ENCODE measurements at regions not wholly inside any gene's neighbourhood (a gene's known extent, or its start where the extent isn't known, plus 50 kb on each side); places are given as distances from the start of the nearest gene placed in this dataset.

DNA sequence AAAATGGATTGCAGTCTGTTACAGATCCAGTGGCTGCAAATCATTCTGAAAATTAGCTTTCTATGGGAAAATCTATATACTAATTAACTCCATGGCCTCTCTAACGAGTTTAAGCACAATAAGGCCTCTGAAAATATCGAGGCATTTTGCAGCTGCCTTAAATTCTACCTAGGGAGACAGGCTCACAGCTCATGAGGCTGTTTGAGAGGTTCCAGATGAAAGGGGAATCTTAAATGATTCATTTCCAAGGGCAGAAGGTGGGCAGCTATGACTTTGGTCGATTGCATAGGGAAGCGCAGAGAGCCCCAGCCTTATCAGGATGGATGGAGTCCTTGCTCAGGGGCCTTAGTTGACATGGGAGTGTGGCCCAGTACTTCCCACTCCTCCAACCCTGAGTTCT lies 216.8 kb upstream of the POU3F1 start:
- Histone ChIP-seq H3K9me3 (ENCODE audit: control insufficient read depth, insufficient read depth, low read length) (no peaks in the 10 kb centered on the region), H3K9ac (ENCODE audit: low read depth, low read length) (no peak overlapping the region), H3K27me3 (ENCODE audit: control insufficient read depth, insufficient read depth, low read length) (no peaks in the 10 kb centered on the region), H3K27ac (ENCODE audit: low read depth, low read length) (no peak overlapping the region), H3K36me3 (ENCODE audit: control insufficient read depth, insufficient read depth, low read length) (no peaks in the 10 kb centered on the region), H3K4me3 (ENCODE audit: low read depth, low read length) (no peak overlapping the region), H3K4me1 (ENCODE audit: control insufficient read depth, insufficient read depth, low read length) (peaks cover 5% of the 10 kb centered on the region; the same call in 1 of the 2 replicates)

DNA sequence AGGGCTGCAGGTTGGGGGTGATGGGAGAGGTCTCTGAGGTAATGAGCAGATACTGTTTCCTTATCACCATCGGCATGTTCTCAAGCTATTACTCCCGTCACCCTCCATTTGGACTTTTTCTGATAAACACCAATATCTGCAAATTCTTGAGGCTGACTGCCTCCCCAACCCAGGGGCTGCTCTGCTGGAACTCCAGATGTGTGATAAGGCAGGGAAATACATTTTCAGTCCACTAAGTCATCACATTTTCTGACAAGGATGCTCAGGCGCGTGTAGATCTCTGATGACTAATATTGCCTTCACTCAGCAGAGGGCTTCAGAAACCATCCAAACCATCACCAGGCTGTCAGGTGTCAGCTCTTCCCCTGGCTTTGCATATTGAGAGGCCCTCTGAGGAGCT lies 215.0 kb upstream of the POU3F1 start:
- Histone ChIP-seq H3K36me3 (ENCODE audit: control insufficient read depth, insufficient read depth, low read length) (no peaks in the 10 kb centered on the region), H3K27me3 (ENCODE audit: control insufficient read depth, insufficient read depth, low read length) (no peaks in the 10 kb centered on the region), H3K27ac (ENCODE audit: low read depth, low read length) (no peak overlapping the region), H3K4me3 (ENCODE audit: low read depth, low read length) (no peak overlapping the region), H3K9me3 (ENCODE audit: control insufficient read depth, insufficient read depth, low read length) (no peaks in the 10 kb centered on the region), H3K9ac (ENCODE audit: low read depth, low read length) (no peak overlapping the region), H3K4me1 (ENCODE audit: control insufficient read depth, insufficient read depth, low read length) (no peaks in the 10 kb centered on the region)

DNA sequence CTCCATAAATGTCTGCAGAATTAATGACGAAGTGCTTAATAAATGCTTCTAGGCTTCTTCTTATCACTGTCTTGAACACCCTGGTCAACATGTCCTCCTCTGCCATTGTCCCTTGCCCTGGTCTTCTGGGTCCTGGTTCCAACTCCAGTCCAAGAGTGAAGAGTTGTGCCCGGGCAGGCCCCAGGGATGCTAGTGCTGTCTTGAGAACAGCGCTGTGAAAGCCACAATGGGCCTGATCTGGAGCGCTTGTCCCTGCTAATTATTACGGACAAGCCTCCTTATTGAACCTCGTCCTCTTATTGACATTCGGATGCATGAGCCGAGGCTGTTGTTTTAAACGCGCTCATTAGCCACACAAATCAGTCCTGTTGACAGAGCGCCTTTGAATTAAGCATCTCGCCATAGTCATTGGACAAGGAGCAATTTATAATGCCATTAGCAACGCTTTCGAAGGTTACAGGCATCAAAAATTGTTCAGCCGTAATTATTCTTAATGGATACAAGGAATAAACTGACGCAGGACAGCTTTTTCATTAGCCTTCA lies 211.6 kb upstream of the POU3F1 start:
- Histone ChIP-seq H3K27me3 (ENCODE audit: control insufficient read depth, insufficient read depth, low read length) (no peaks in the 10 kb centered on the region), H3K9me3 (ENCODE audit: control insufficient read depth, insufficient read depth, low read length) (no peaks in the 10 kb centered on the region), H3K4me3 (ENCODE audit: low read depth, low read length) (no peak overlapping the region), H3K27ac (ENCODE audit: low read depth, low read length) (no peak overlapping the region), H3K9ac (ENCODE audit: low read depth, low read length) (no peak overlapping the region), H3K36me3 (ENCODE audit: control insufficient read depth, insufficient read depth, low read length) (no peaks in the 10 kb centered on the region), H3K4me1 (ENCODE audit: control insufficient read depth, insufficient read depth, low read length) (no peaks in the 10 kb centered on the region; the same call in 1 of the 2 replicates)

DNA sequence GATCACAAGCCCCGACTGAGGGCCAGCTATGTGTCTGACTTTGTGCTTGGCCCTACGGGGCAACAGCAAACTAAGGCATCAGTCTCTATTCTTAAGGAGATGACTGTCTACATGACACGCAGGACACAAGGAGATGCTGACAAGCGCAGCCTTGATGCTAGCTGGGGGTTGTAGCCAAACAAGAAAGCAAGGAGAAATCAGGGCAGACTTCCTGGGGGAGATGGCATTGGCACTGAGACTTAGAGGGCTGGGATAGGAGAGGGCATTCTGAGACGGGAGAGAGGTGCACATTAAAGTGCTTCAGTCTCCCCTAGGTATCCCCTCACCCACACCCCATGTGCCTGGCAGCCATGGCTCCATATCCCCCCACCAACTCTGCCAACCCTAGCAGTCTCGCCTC lies 210.8 kb upstream of the POU3F1 start:
- Histone ChIP-seq H3K4me3 (ENCODE audit: low read depth, low read length) (no peak overlapping the region), H3K27me3 (ENCODE audit: control insufficient read depth, insufficient read depth, low read length) (no peaks in the 10 kb centered on the region), H3K27ac (ENCODE audit: low read depth, low read length) (no peak overlapping the region), H3K9ac (ENCODE audit: low read depth, low read length) (no peak overlapping the region), H3K4me1 (ENCODE audit: control insufficient read depth, insufficient read depth, low read length) (no peaks in the 10 kb centered on the region; the same call in 1 of the 2 replicates), H3K36me3 (ENCODE audit: control insufficient read depth, insufficient read depth, low read length) (no peaks in the 10 kb centered on the region), H3K9me3 (ENCODE audit: control insufficient read depth, insufficient read depth, low read length) (no peaks in the 10 kb centered on the region)

DNA sequence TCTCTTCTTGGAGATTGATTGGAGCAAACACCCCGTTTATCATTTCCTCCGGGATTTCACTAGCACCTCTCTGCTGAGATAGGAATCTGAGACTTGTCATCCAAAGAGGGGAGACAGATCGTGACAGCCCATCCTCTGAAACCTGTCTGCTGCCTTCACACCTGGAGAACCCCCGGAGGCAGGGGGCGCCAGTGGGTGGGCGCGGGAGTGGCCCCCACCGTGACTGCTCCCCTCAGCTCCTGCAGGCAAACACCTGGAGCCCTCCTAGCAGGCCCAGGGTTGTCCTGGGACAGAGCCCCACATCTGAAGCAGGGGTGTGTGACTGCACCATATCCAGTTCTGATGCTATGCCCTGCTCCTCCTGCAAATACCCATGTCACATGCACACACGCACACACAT lies 209.5 kb upstream of the POU3F1 start:
- no peaks in the 10 kb centered on the region for H3K27me3 ChIP-seq (ENCODE audit: control insufficient read depth, insufficient read depth, low read length)
- H3K4me1 ChIP-seq (ENCODE audit: control insufficient read depth, insufficient read depth, low read length), result no peaks in the 10 kb centered on the region; the same call in 1 of the 2 replicates
- no peaks in the 10 kb centered on the region for H3K36me3 ChIP-seq (ENCODE audit: control insufficient read depth, insufficient read depth, low read length)
- no peak overlapping the region for H3K4me3 ChIP-seq (ENCODE audit: low read depth, low read length)
- no peak overlapping the region for H3K27ac ChIP-seq (ENCODE audit: low read depth, low read length)
- no peaks in the 10 kb centered on the region for H3K9me3 ChIP-seq (ENCODE audit: control insufficient read depth, insufficient read depth, low read length)
- H3K9ac ChIP-seq (ENCODE audit: low read depth, low read length), result no peak overlapping the region

GRCh38 chr1:38253314-38253713 lies 206.7 kb upstream of the POU3F1 start:
- no peaks in the 10 kb centered on the region for H3K27me3 ChIP-seq (ENCODE audit: control insufficient read depth, insufficient read depth, low read length)

DNA sequence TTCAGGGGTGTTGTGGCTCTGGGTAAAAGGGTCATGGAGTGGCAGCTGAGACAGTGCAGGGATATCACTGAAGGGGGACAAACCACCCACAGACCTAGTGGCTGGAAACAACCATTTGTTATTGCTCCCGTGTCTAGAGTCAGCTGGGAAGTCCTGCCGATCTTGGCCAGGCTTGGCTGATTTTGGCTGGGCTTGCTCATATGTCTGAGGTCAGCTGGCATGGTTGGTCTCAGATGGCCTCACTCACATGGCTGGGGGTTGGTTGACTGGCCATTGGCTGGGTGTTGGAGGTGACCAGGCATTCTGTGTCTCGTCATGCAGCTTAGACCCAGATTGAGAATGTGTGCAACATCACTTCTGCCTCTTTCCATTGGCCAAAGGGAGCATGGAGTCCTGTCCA lies 203.8 kb upstream of the POU3F1 start:
- Histone ChIP-seq H3K27ac (ENCODE audit: low read depth, low read length) (no peak overlapping the region), H3K9ac (ENCODE audit: low read depth, low read length) (no peak overlapping the region), H3K4me1 (ENCODE audit: control insufficient read depth, insufficient read depth, low read length) (peaks cover 13% of the 10 kb centered on the region), H3K36me3 (ENCODE audit: control insufficient read depth, insufficient read depth, low read length) (no peaks in the 10 kb centered on the region), H3K27me3 (ENCODE audit: control insufficient read depth, insufficient read depth, low read length) (peaks cover 3% of the 10 kb centered on the region; the same call in 1 of the 2 replicates), H3K9me3 (ENCODE audit: control insufficient read depth, insufficient read depth, low read length) (no peaks in the 10 kb centered on the region), H3K4me3 (ENCODE audit: low read depth, low read length) (no peak overlapping the region)

More at GRCh38 chr1:38253314-38253713, 206.7 kb upstream of the POU3F1 start:
- H3K27ac ChIP-seq (ENCODE audit: low read depth, low read length), result no peak overlapping the region
- no peak overlapping the region for H3K4me3 ChIP-seq (ENCODE audit: low read depth, low read length)
- H3K9me3 ChIP-seq (ENCODE audit: control insufficient read depth, insufficient read depth, low read length), result no peaks in the 10 kb centered on the region
- no peaks in the 10 kb centered on the region for H3K36me3 ChIP-seq (ENCODE audit: control insufficient read depth, insufficient read depth, low read length)
- H3K4me1 ChIP-seq (ENCODE audit: control insufficient read depth, insufficient read depth, low read length), result no peaks in the 10 kb centered on the region; the same call in 1 of the 2 replicates
- H3K9ac ChIP-seq (ENCODE audit: low read depth, low read length), result no peak overlapping the region

DNA sequence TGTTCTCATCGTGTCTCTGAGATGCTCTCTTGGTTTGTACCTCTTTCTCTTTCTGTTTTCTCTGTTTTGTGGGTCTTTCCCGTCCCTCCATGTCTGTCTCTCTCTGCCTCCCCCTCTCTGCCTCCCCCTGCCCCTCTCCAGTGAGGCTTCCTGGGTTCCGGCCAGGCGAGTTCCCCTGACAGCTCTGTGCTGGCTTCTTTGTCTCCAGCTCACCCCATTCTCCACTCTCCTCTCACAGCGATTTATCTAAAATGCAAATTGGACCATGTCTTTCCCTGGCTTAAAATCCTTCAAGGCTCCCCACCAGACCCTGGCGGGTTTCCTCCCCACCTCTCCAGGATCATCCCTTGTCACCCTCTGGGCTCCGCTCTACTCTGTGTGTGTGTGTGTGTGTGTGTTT lies 202.4 kb upstream of the POU3F1 start:
- no peaks in the 10 kb centered on the region for H3K9me3 ChIP-seq (ENCODE audit: control insufficient read depth, insufficient read depth, low read length)
- H3K4me1 ChIP-seq (ENCODE audit: control insufficient read depth, insufficient read depth, low read length), result peaks cover 25% of the 10 kb centered on the region
- no peak overlapping the region for H3K9ac ChIP-seq (ENCODE audit: low read depth, low read length)
- no peaks in the 10 kb centered on the region for H3K36me3 ChIP-seq (ENCODE audit: control insufficient read depth, insufficient read depth, low read length)
- H3K27ac ChIP-seq (ENCODE audit: low read depth, low read length), result no peak overlapping the region
- H3K27me3 ChIP-seq (ENCODE audit: control insufficient read depth, insufficient read depth, low read length), result peaks cover 3% of the 10 kb centered on the region; the same call in 1 of the 2 replicates
- no peak overlapping the region for H3K4me3 ChIP-seq (ENCODE audit: low read depth, low read length)

- H3K9ac ChIP-seq (ENCODE audit: low read depth, low read length), result no peak overlapping the region
- no peak overlapping the region for H3K27ac ChIP-seq (ENCODE audit: low read depth, low read length)
- no peak overlapping the region for H3K4me3 ChIP-seq (ENCODE audit: low read depth, low read length)
- no peaks in the 10 kb centered on the region for H3K36me3 ChIP-seq (ENCODE audit: control insufficient read depth, insufficient read depth, low read length)
- no peaks in the 10 kb centered on the region for H3K9me3 ChIP-seq (ENCODE audit: control insufficient read depth, insufficient read depth, low read length)
- H3K4me1 ChIP-seq (ENCODE audit: control insufficient read depth, insufficient read depth, low read length), result peaks cover 38% of the 10 kb centered on the region
- H3K27me3 ChIP-seq (ENCODE audit: control insufficient read depth, insufficient read depth, low read length), result peaks cover 3% of the 10 kb centered on the region; the same call in 1 of the 2 replicates
Observed at GRCh38 chr1:38246955-38247952, 200.7 kb upstream of the POU3F1 start.

DNA sequence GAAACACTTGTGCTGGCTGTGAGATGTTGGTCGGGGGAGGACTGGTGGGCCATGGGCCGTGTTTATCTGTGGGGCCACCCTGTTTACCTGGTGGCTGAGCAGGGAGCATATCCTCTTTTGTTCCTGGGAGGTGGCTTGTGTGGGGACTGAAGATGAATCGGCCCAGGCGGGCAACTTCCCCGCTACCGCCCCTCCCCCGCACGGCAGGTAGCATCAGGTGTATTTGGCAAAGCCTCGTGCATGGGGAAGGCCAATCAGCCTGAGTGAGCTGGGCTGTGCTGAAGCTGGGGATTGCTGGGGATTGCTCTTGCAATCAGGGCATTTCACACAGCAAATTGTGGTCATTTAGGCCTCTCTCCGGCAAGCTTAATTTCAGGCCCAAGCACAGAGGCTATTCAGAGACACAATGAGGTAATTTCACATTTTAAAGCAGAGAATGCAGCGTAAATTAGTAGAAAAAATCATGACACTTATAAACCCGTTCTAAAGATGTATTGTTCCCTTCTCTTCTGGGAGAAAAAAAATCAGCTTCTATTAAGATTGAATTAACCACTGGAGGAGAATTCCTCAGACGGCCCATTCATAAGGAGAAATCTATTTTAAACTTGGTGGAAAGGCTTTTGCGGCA lies 197.7 kb upstream of the POU3F1 start:
- H3K27ac ChIP-seq (ENCODE audit: low read depth, low read length), result no peak overlapping the region
- H3K4me1 ChIP-seq (ENCODE audit: control insufficient read depth, insufficient read depth, low read length), result peaks cover 38% of the 10 kb centered on the region
- no peaks in the 10 kb centered on the region for H3K9me3 ChIP-seq (ENCODE audit: control insufficient read depth, insufficient read depth, low read length)
- no peak overlapping the region for H3K9ac ChIP-seq (ENCODE audit: low read depth, low read length)
- H3K4me3 ChIP-seq (ENCODE audit: low read depth, low read length), result no peak overlapping the region
- H3K36me3 ChIP-seq (ENCODE audit: control insufficient read depth, insufficient read depth, low read length), result no peaks in the 10 kb centered on the region
- H3K27me3 ChIP-seq (ENCODE audit: control insufficient read depth, insufficient read depth, low read length), result peaks cover 3% of the 10 kb centered on the region; the same call in 1 of the 2 replicates

DNA sequence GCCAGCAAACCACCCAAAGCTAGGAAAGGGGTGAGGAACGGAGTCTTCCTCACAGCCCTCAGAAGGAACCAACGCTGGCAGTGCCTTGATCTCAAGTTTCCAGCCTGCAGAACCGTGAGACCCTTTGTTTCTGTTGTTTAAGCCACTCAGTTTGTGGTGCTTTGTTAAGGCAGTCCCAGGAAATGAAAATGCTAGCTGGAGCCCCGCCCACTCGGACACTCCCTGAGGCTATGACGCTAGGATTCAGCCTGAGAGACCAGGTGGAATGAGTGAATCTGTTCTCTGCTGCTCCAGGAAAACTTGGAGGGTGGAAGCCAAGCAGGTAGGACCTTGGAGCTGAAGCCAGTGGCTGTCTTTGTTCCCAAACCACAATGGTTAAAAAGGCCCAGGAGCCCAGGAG lies 196.5 kb upstream of the POU3F1 start:
- no peak overlapping the region for H3K9ac ChIP-seq (ENCODE audit: low read depth, low read length)
- no peaks in the 10 kb centered on the region for H3K36me3 ChIP-seq (ENCODE audit: control insufficient read depth, insufficient read depth, low read length)
- H3K4me1 ChIP-seq (ENCODE audit: control insufficient read depth, insufficient read depth, low read length), result peaks cover 38% of the 10 kb centered on the region
- no peak overlapping the region for H3K27ac ChIP-seq (ENCODE audit: low read depth, low read length)
- peaks cover 3% of the 10 kb centered on the region; the same call in 1 of the 2 replicates for H3K27me3 ChIP-seq (ENCODE audit: control insufficient read depth, insufficient read depth, low read length)
- H3K9me3 ChIP-seq (ENCODE audit: control insufficient read depth, insufficient read depth, low read length), result no peaks in the 10 kb centered on the region
- H3K4me3 ChIP-seq (ENCODE audit: low read depth, low read length), result no peak overlapping the region

All from HUES48 (cell line).